Limb (tissue), 2 donors: ENCODE measurements at regions not wholly inside any gene's neighbourhood (a gene's known extent, or its start where the extent isn't known, plus 50 kb on each side); places are given as distances from the start of the nearest gene placed in this dataset.

Experiments
- DNase-seq, 2 donors: peaks; one replicate each; pipeline ENCODE4 v3.0.0-alpha.2; 2016; ENCODE audit errors: extremely low spot score in 2 of 2

- DNase-seq: no peak
Observed at GRCh38 chr22:48121984-48122383, 1359.5 kb downstream of the TBC1D22A start.

GRCh38 chr22:48118654-48119053 lies 1356.2 kb downstream of the TBC1D22A start:
- no peak for DNase-seq

- no peak for DNase-seq
Observed at GRCh38 chr22:48116871-48117270, 1354.4 kb downstream of the TBC1D22A start.

GRCh38 chr22:48112687-48113521 lies 1350.5 kb downstream of the TBC1D22A start:
- no peak for DNase-seq

GRCh38 chr22:48106715-48107259 lies 1344.3 kb downstream of the TBC1D22A start:
- no peak for DNase-seq

- no peak for DNase-seq
Observed at GRCh38 chr22:48106215-48106614, 1343.8 kb downstream of the TBC1D22A start.

- DNase-seq: no peak
Observed at GRCh38 chr22:48105259-48105658, 1342.8 kb downstream of the TBC1D22A start.

GRCh38 chr22:48104766-48105165 lies 1342.3 kb downstream of the TBC1D22A start:
- no peak for DNase-seq

GRCh38 chr22:48104102-48104738 lies 1341.8 kb downstream of the TBC1D22A start:
- DNase-seq: no peak

- no peak for DNase-seq
Observed at GRCh38 chr22:48103126-48103875, 1340.9 kb downstream of the TBC1D22A start.

- DNase-seq: no peak
Observed at GRCh38 chr22:48102581-48102980, 1340.1 kb downstream of the TBC1D22A start.

- no peak for DNase-seq
Observed at GRCh38 chr22:48101704-48102103, 1339.3 kb downstream of the TBC1D22A start.

GRCh38 chr22:48100685-48101417 lies 1338.4 kb downstream of the TBC1D22A start:
- DNase-seq: peak in 1 of 2 donors; percentile 14

GRCh38 chr22:48099671-48100070 lies 1337.2 kb downstream of the TBC1D22A start:
- peak in 1 of 2 donors; percentile 14 for DNase-seq

GRCh38 chr22:48099251-48099650 lies 1336.8 kb downstream of the TBC1D22A start:
- DNase-seq: peak in 1 of 2 donors; percentile 26

- no peak for DNase-seq
Observed at GRCh38 chr22:48098921-48099245, 1336.4 kb downstream of the TBC1D22A start.

GRCh38 chr22:48098243-48098920 lies 1335.9 kb downstream of the TBC1D22A start:
- DNase-seq: peak in 1 of 2 donors; percentile 8

- peak in 1 of 2 donors; percentile 11 for DNase-seq
Observed at GRCh38 chr22:48097723-48098122, 1335.3 kb downstream of the TBC1D22A start.

- no peak for DNase-seq
Observed at GRCh38 chr22:48096851-48097665, 1334.6 kb downstream of the TBC1D22A start.

- no peak for DNase-seq
Observed at GRCh38 chr22:48096411-48096810, 1334.0 kb downstream of the TBC1D22A start.
